Thoracic aorta (tissue), 2 donors: ENCODE measurements at regions not wholly inside any gene's neighbourhood (a gene's known extent, or its start where the extent isn't known, plus 50 kb on each side); places are given as distances from the start of the nearest gene placed in this dataset.

Source experiments
- ATAC-seq: fragments of 150-250 bp; one replicate; pipeline ENCODE4 v1.8.0; 2017; ENCODE audit warnings: low read depth; ENCODE audit not compliant: insufficient number of reproducible peaks, low FRiP score
- DNase-seq: peaks from one replicate; pipeline ENCODE4 v3.0.0-alpha.2; 2020; ENCODE audit warnings: low spot score
- H3K27ac ChIP-seq, 2 donors: fragments of 200-600 bp; sonication (generic); 1 replicate in 1 of 2; 2 replicates in 1 of 2; pipeline ENCODE4 v1.5.1; 2016; ENCODE audit warnings: mild to moderate bottlenecking in 2 of 2, moderate library complexity in 2 of 2
- H3K27me3 ChIP-seq: fragments of 200-600 bp; sonication (generic); replicated peaks from 2 replicates; pipeline ENCODE4 v1.6.0; 2016; ENCODE audit warnings: mild to moderate bottlenecking; ENCODE audit not compliant: insufficient read depth
- H3K36me3 ChIP-seq: fragments of 200-600 bp; sonication (generic); one replicate; pipeline ENCODE4 v1.5.1; 2016
- H3K4me1 ChIP-seq, 2 donors: fragments of 200-600 bp; sonication (generic); 1 replicate in 1 of 2; 2 replicates in 1 of 2; pipeline versions ENCODE4 v1.5.1 to v1.6.0; 2016; ENCODE audit warnings: low read depth in 2 of 2, mild to moderate bottlenecking in 1 of 2; ENCODE audit not compliant: control insufficient read depth in 1 of 2
- H3K4me3 ChIP-seq: fragments of 200-600 bp; sonication (generic); 2 replicates; pipeline ENCODE4 v1.5.1; 2016; ENCODE audit warnings: mild to moderate bottlenecking
- H3K9me3 ChIP-seq: fragments of 200-600 bp; sonication (generic); 2 replicates; pipeline ENCODE4 v1.5.1; 2016
- CTCF ChIP-seq: fragments of 200-600 bp; sonication (generic); IDR thresholded peaks from one replicate; pipeline ENCODE4 v1.5.1; 2019; ENCODE audit warnings: antibody characterized with exemption

DNA sequence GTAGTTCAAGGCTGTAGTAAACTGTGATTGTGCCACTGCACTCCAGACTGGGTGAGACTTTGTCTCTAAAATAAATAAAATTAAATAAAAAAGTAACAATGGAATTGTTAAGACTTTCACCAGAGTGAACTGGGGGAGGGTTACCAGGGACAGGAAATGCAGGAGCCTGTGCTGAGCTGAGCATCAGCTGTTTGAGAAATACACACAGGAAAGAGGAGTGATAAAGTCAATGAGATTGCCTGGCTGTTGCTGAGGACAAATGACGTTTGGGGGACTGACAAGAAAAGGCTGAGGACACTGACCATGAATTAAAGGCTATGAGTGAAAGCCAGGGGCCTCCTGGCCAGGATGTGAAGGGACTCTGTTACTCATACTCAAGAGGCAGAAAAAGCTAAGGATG lies 226.3 kb downstream of the SETD4 start:
- Histone ChIP-seq H3K27ac (no peak overlapping the region), H3K4me1 (peaks cover 0 to 8% of the 10 kb centered on the region in 2 donors), H3K9me3 (no peaks in the 10 kb centered on the region), H3K36me3 (no peaks in the 10 kb centered on the region), H3K4me3 (no peak overlapping the region), H3K27me3 (no peaks in the 10 kb centered on the region)
- no peak for ATAC-seq
- no peak for DNase-seq
- no peak for TF ChIP-seq CTCF

GRCh38 chr21:35833388-35833787 lies 226.9 kb downstream of the SETD4 start:
- Histone ChIP-seq H3K27me3 (no peaks in the 10 kb centered on the region), H3K36me3 (no peaks in the 10 kb centered on the region), H3K27ac (no peak overlapping the region), H3K4me1 (peaks cover 0 to 2% of the 10 kb centered on the region in 2 donors), H3K4me3 (no peak overlapping the region), H3K9me3 (no peaks in the 10 kb centered on the region)
- DNase-seq, result no peak
- ATAC-seq, result no peak
- no peak for TF ChIP-seq CTCF

DNA sequence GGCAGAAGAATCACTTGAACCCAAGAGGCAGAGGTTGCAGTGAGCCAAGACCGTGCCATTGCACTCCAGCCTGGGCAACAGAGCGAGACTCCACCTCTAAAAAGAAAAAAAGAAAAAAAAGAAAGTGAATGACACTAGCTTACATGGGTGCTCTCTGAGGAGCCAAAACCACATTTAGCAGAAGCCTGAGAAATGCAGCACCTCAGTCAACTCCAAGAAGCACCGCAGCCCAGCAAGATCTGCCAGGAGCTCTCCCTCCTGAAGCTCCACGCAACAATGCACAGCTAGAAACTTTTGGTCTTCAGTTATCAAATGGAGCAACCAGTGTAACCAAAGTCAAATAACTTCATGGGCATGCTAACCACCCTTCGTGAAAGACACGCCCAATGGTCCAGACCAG lies 229.1 kb downstream of the SETD4 start:
- Histone ChIP-seq H3K36me3 (no peaks in the 10 kb centered on the region), H3K27me3 (no peaks in the 10 kb centered on the region), H3K4me3 (no peak overlapping the region), H3K27ac (no peak overlapping the region), H3K4me1 (no peaks in the 10 kb centered on the region), H3K9me3 (no peaks in the 10 kb centered on the region)
- DNase-seq, result no peak
- no peak for TF ChIP-seq CTCF
- ATAC-seq, result no peak

DNA sequence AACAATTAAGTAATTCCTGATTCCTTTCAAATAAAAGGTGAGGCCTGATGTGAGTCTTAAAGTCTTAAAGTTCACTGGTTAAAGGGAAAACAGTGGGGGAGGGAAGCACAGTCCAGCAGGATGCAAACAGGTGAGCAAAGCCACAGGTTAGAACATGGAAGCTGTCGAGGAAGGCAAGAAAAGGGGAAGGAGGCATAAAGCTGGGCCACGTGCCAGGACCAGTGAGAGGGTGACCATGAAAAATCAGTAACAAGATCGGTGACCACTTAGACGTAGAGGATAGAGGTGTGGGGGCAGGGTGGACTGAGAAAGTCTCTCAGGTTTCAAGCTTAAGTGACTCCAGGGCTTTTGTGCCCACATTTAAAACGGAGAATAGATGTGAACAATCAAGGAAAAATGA lies 231.3 kb downstream of the SETD4 start:
- Histone ChIP-seq H3K27ac (no peak overlapping the region), H3K9me3 (no peaks in the 10 kb centered on the region), H3K36me3 (no peaks in the 10 kb centered on the region), H3K4me3 (no peak overlapping the region), H3K4me1 (no peaks in the 10 kb centered on the region), H3K27me3 (no peaks in the 10 kb centered on the region)
- ATAC-seq (no peak), DNase-seq (no peak)
- TF ChIP-seq CTCF, result no peak

- no peak for ATAC-seq
- no peak for TF ChIP-seq CTCF
- H3K4me3 ChIP-seq, result no peak overlapping the region
- H3K9me3 ChIP-seq, result no peaks in the 10 kb centered on the region
- H3K27ac ChIP-seq, result no peak overlapping the region
- DNase-seq, result no peak
- no peaks in the 10 kb centered on the region for H3K27me3 ChIP-seq
- H3K36me3 ChIP-seq, result no peaks in the 10 kb centered on the region
- no peaks in the 10 kb centered on the region for H3K4me1 ChIP-seq
Measured at GRCh38 chr21:35828161-35828560, 232.2 kb downstream of the SETD4 start.
